ENCODE measurements at regions not wholly inside any gene's neighbourhood (a gene's known extent, or its start where the extent isn't known, plus 50 kb on each side); places are given as distances from the start of the nearest gene placed in this dataset.

- intact Hi-C loops (cut with DNase I) = no loop called here
- Histone ChIP-seq H3K4me1 (no peaks in the 10 kb centered on the region), H3K36me3 (no peaks in the 10 kb centered on the region), H3K4me3 (no peak overlapping the region), H3K9me3 (no peaks in the 10 kb centered on the region), H3K27me3 (no peaks in the 10 kb centered on the region), H3K27ac (no peak overlapping the region), H3K9ac (ENCODE audit: low read depth in 2 of 2, low read length in 2 of 2) (no peak overlapping the region)
- DNase-seq = no peak
- TF ChIP-seq CTCF (IDR thresholded peaks at IDR 0.05) = no peak
These were observed 599.6 kb downstream of the GBE1 start for GRCh38 chr3:81161851-81162250.

- Histone ChIP-seq H3K4me3 (no peak overlapping the region), H3K27ac (no peak overlapping the region), H3K9me3 (no peaks in the 10 kb centered on the region), H3K4me1 (no peaks in the 10 kb centered on the region), H3K9ac (ENCODE audit: low read depth in 2 of 2, low read length in 2 of 2) (no peak overlapping the region), H3K36me3 (no peaks in the 10 kb centered on the region), H3K27me3 (no peaks in the 10 kb centered on the region)
- TF ChIP-seq CTCF (IDR thresholded peaks at IDR 0.05) = no peak
- intact Hi-C loops (cut with DNase I) = no loop called here
- no peak for DNase-seq
These were observed 600.3 kb downstream of the GBE1 start for GRCh38 chr3:81161100-81161499.

GRCh38 chr3:81154611-81155143 is 606.8 kb downstream of the GBE1 start:
- no peaks in the 10 kb centered on the region for H3K9me3 ChIP-seq
- no peak overlapping the region for H3K27ac ChIP-seq
- no peaks in the 10 kb centered on the region for H3K36me3 ChIP-seq
- intact Hi-C loops (cut with DNase I) = no loop called here
- no peak for TF ChIP-seq CTCF (IDR thresholded peaks at IDR 0.05)
- no peaks in the 10 kb centered on the region for H3K4me1 ChIP-seq
- H3K9ac ChIP-seq (ENCODE audit: low read depth in 2 of 2, low read length in 2 of 2) = no peak overlapping the region
- no peak overlapping the region for H3K4me3 ChIP-seq
- DNase-seq = no peak
- no peaks in the 10 kb centered on the region for H3K27me3 ChIP-seq

- no peaks in the 10 kb centered on the region for H3K27me3 ChIP-seq
- H3K9me3 ChIP-seq = no peaks in the 10 kb centered on the region
- H3K4me1 ChIP-seq = no peaks in the 10 kb centered on the region
- H3K36me3 ChIP-seq = no peaks in the 10 kb centered on the region
- H3K27ac ChIP-seq = no peak overlapping the region
- H3K4me3 ChIP-seq = no peak overlapping the region
- DNase-seq = no peak
- TF ChIP-seq CTCF (IDR thresholded peaks at IDR 0.05) = no peak
- no peak overlapping the region for H3K9ac ChIP-seq (ENCODE audit: low read depth in 2 of 2, low read length in 2 of 2)
- intact Hi-C loops (cut with DNase I) = no loop called here
These were observed 609.3 kb downstream of the GBE1 start for GRCh38 chr3:81152156-81152555.

GRCh38 chr3:81132995-81133394 is 628.5 kb downstream of the GBE1 start:
- DNase-seq = no peak
- Histone ChIP-seq H3K9ac (ENCODE audit: low read depth in 2 of 2, low read length in 2 of 2) (no peak overlapping the region), H3K36me3 (no peaks in the 10 kb centered on the region), H3K9me3 (no peaks in the 10 kb centered on the region), H3K27ac (no peak overlapping the region), H3K4me3 (no peak overlapping the region), H3K4me1 (no peaks in the 10 kb centered on the region), H3K27me3 (no peaks in the 10 kb centered on the region)
- TF ChIP-seq CTCF (IDR thresholded peaks at IDR 0.05) = no peak
- intact Hi-C loops (cut with DNase I) = no loop called here

All from colonic mucosa (tissue), 4 donors.